ENCODE measurements at regions not wholly inside any gene's neighbourhood (a gene's known extent, or its start where the extent isn't known, plus 50 kb on each side); places are given as distances from the start of the nearest gene placed in this dataset.
A peak's percentile ranks its signal among the peaks of the same experiment; 100 is the strongest.

GRCh38 chr15:72858205-72858604 lies 74.6 kb upstream of the ADPGK start:
- H2BK5ac ChIP-seq (ENCODE audit: low read length) = no peak overlapping the region
- H2BK12ac ChIP-seq (ENCODE audit: low read length) = no peak overlapping the region
- no peak overlapping the region for H2AFZ ChIP-seq (ENCODE audit: low read length)
- H3K4me3 ChIP-seq (ENCODE audit: low read length in 2 of 2) = no peak overlapping the region
- H3K79me1 ChIP-seq (ENCODE audit: low read depth, low read length) = no peaks in the 10 kb centered on the region
- WGBS, 2 donors (ENCODE audit: extremely low coverage in 2 of 2, insufficient read length in 2 of 2, insufficient replicate concordance in 1 of 2) = no CpG with 5 or more reads among the region's 2 CpGs
- no peak overlapping the region for H2BK15ac ChIP-seq (ENCODE audit: low read length)
- H2BK120ac ChIP-seq (ENCODE audit: low read depth, low read length) = no peak overlapping the region
- no peak for DNase-seq (ENCODE audit: low spot score)
- no peak overlapping the region for H2AK5ac ChIP-seq (ENCODE audit: low read depth, low read length)
- no peak overlapping the region for H4K8ac ChIP-seq (ENCODE audit: low read depth, low read length)
- no peak overlapping the region for H3K14ac ChIP-seq (ENCODE audit: low read length)
- no peaks in the 10 kb centered on the region for H3K36me3 ChIP-seq (replicated peaks in 1 of 2; ENCODE audit: control insufficient read depth in 2 of 2, insufficient read depth in 2 of 2, low read length in 2 of 2)
- H3K18ac ChIP-seq (ENCODE audit: low read length) = no peak overlapping the region
- no peaks in the 10 kb centered on the region for H3K9me3 ChIP-seq (replicated peaks in 1 of 2; ENCODE audit: control insufficient read depth in 2 of 2, insufficient read depth in 1 of 2, low read depth in 1 of 2, low read length in 2 of 2)
- H3K27ac ChIP-seq (replicated peaks; ENCODE audit: low read length) = no peak overlapping the region
- no peak overlapping the region for H3K4ac ChIP-seq (ENCODE audit: low read length)
- no peak overlapping the region for H3K23ac ChIP-seq (ENCODE audit: low read depth, low read length, poor library complexity)
- no peak overlapping the region for H4K91ac ChIP-seq (ENCODE audit: low read depth, low read length, poor library complexity)
- peaks cover 0 to 5% (median 0%) of the 10 kb centered on the region in 3 experiments for H3K27me3 ChIP-seq (ENCODE audit: control insufficient read depth in 3 of 3, insufficient read depth in 3 of 3, low read depth in 1 of 3, low read length in 3 of 3)
- H3K4me1 ChIP-seq (ENCODE audit: control insufficient read depth in 2 of 2, insufficient read depth in 1 of 2, low read depth in 1 of 2, low read length in 2 of 2) = no peaks in the 10 kb centered on the region
- H3K9ac ChIP-seq (ENCODE audit: low read depth, low read length, poor library complexity) = no peak overlapping the region
- no peak overlapping the region for H3K4me2 ChIP-seq (ENCODE audit: insufficient read depth, low read length, poor library complexity, severe bottlenecking)

DNA sequence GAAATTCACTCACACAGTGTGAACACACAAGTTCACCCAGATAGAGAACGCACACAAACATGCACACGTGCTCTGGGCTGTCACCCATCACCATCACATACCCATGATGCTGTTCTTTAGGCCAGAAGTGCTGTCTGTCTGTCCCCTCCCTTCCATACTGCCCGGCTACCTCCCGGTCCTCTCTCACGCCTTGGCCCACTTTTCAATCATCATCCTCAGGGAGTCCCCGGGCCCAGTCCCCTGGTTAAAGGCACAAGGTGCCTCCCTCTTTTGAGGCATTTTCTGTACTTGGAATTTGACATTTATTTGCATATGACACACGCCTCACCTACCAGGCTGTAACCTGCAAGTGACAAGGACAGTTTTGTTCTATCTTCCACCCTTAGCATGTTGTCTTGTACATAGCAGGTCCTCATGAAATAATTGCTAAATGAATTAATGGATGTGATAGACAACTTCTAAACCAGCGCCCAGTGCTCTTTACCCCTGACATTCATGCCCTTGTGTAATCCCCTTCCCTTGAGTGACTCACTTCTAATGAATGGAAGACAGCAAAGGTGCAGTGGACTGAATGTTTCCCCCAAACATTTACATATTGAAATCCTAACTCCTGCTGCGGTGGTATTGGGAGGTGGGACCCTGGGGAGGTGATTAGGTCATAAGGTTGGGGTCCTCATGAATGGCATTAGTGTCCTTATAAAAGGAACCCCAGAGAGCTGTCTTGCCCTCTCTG lies 73.9 kb upstream of the ADPGK start:
- Histone ChIP-seq H3K4me1 (ENCODE audit: control insufficient read depth in 2 of 2, insufficient read depth in 1 of 2, low read depth in 1 of 2, low read length in 2 of 2) (no peaks in the 10 kb centered on the region), H2BK120ac (ENCODE audit: low read depth, low read length) (no peak overlapping the region), H3K18ac (ENCODE audit: low read length) (no peak overlapping the region), H2AK5ac (ENCODE audit: low read depth, low read length) (no peak overlapping the region), H2AFZ (ENCODE audit: low read length) (no peak overlapping the region), H3K4me2 (ENCODE audit: insufficient read depth, low read length, poor library complexity, severe bottlenecking) (no peak overlapping the region), H3K9me3 (replicated peaks in 1 of 2; ENCODE audit: control insufficient read depth in 2 of 2, insufficient read depth in 1 of 2, low read depth in 1 of 2, low read length in 2 of 2) (no peaks in the 10 kb centered on the region), H3K4me3 (ENCODE audit: low read length in 2 of 2) (no peak overlapping the region), H2BK5ac (ENCODE audit: low read length) (no peak overlapping the region), H3K27ac (replicated peaks; ENCODE audit: low read length) (no peak overlapping the region), H3K27me3 (ENCODE audit: control insufficient read depth in 3 of 3, insufficient read depth in 3 of 3, low read depth in 1 of 3, low read length in 3 of 3) (peaks cover 0 to 5% (median 0%) of the 10 kb centered on the region in 3 experiments), H3K14ac (ENCODE audit: low read length) (no peak overlapping the region), H3K79me1 (ENCODE audit: low read depth, low read length) (no peaks in the 10 kb centered on the region), H2BK12ac (ENCODE audit: low read length) (no peak overlapping the region), H4K91ac (ENCODE audit: low read depth, low read length, poor library complexity) (no peak overlapping the region), H3K23ac (ENCODE audit: low read depth, low read length, poor library complexity) (no peak overlapping the region), H2BK15ac (ENCODE audit: low read length) (no peak overlapping the region), H4K8ac (ENCODE audit: low read depth, low read length) (no peak overlapping the region), H3K36me3 (replicated peaks in 1 of 2; ENCODE audit: control insufficient read depth in 2 of 2, insufficient read depth in 2 of 2, low read length in 2 of 2) (no peaks in the 10 kb centered on the region), H3K9ac (ENCODE audit: low read depth, low read length, poor library complexity) (no peak overlapping the region), H3K4ac (ENCODE audit: low read length) (no peak overlapping the region)
- no CpG with 5 or more reads among the region's 9 CpGs for WGBS, 2 donors (ENCODE audit: extremely low coverage in 2 of 2, insufficient read length in 2 of 2, insufficient replicate concordance in 1 of 2)
- DNase-seq (ENCODE audit: low spot score) = no peak

DNA sequence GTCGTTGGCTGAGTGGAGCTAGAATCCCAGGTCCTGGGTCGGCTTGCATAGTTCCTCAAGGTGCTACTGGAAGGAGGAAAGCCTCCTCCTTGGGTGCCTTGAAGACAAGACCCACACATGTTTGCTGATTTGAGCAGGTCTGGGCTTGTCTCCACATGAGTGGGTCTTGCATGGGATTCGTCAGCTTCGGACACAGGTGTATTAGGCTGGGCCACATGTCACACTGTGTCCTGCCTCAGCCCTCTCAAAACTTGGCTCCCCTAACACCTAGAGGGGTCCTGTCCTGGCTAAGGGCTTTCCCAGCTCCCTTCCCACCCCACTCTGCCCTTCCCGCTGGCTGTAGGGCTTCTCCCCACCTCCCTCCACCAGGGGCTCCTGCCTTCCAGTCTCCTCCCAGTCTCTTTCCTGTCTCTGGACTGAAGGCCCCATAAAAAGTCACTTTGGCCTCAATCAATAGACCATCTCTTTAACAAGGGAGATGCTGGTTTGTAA lies 73.0 kb upstream of the ADPGK start:
- Histone ChIP-seq H3K9ac (ENCODE audit: low read depth, low read length, poor library complexity) (no peak overlapping the region), H3K9me3 (replicated peaks in 1 of 2; ENCODE audit: control insufficient read depth in 2 of 2, insufficient read depth in 1 of 2, low read depth in 1 of 2, low read length in 2 of 2) (no peaks in the 10 kb centered on the region), H2BK5ac (ENCODE audit: low read length) (no peak overlapping the region), H3K14ac (ENCODE audit: low read length) (no peak overlapping the region), H3K23ac (ENCODE audit: low read depth, low read length, poor library complexity) (no peak overlapping the region), H4K91ac (ENCODE audit: low read depth, low read length, poor library complexity) (no peak overlapping the region), H3K4me3 (ENCODE audit: low read length in 2 of 2) (no peak overlapping the region), H4K8ac (ENCODE audit: low read depth, low read length) (no peak overlapping the region), H3K36me3 (replicated peaks in 1 of 2; ENCODE audit: control insufficient read depth in 2 of 2, insufficient read depth in 2 of 2, low read length in 2 of 2) (no peaks in the 10 kb centered on the region), H3K27me3 (ENCODE audit: control insufficient read depth in 3 of 3, insufficient read depth in 3 of 3, low read depth in 1 of 3, low read length in 3 of 3) (peaks cover 0 to 4% (median 0%) of the 10 kb centered on the region in 3 experiments), H3K4me1 (ENCODE audit: control insufficient read depth in 2 of 2, insufficient read depth in 1 of 2, low read depth in 1 of 2, low read length in 2 of 2) (no peaks in the 10 kb centered on the region), H2AFZ (ENCODE audit: low read length) (peak overlapping the region; percentile 20), H3K4ac (ENCODE audit: low read length) (no peak overlapping the region), H2AK5ac (ENCODE audit: low read depth, low read length) (no peak overlapping the region), H3K79me1 (ENCODE audit: low read depth, low read length) (no peaks in the 10 kb centered on the region), H2BK15ac (ENCODE audit: low read length) (no peak overlapping the region), H2BK120ac (ENCODE audit: low read depth, low read length) (no peak overlapping the region), H3K18ac (ENCODE audit: low read length) (no peak overlapping the region), H3K27ac (replicated peaks; ENCODE audit: low read length) (no peak overlapping the region), H3K4me2 (ENCODE audit: insufficient read depth, low read length, poor library complexity, severe bottlenecking) (no peak overlapping the region), H2BK12ac (ENCODE audit: low read length) (no peak overlapping the region)
- no CpG with 5 or more reads among the region's 5 CpGs for WGBS, 2 donors (ENCODE audit: extremely low coverage in 2 of 2, insufficient read length in 2 of 2, insufficient replicate concordance in 1 of 2)
- DNase-seq (ENCODE audit: low spot score) = no peak

GRCh38 chr15:72855791-72856190 lies 72.2 kb upstream of the ADPGK start:
- Histone ChIP-seq H2AFZ (ENCODE audit: low read length) (no peak overlapping the region), H3K27me3 (ENCODE audit: control insufficient read depth in 3 of 3, insufficient read depth in 3 of 3, low read depth in 1 of 3, low read length in 3 of 3) (peaks cover 0 to 2% (median 0%) of the 10 kb centered on the region in 3 experiments), H3K23ac (ENCODE audit: low read depth, low read length, poor library complexity) (no peak overlapping the region), H2BK120ac (ENCODE audit: low read depth, low read length) (no peak overlapping the region), H3K14ac (ENCODE audit: low read length) (no peak overlapping the region), H2BK12ac (ENCODE audit: low read length) (no peak overlapping the region), H3K18ac (ENCODE audit: low read length) (peak overlapping the region; percentile 6), H3K27ac (replicated peaks; ENCODE audit: low read length) (no peak overlapping the region), H3K9ac (ENCODE audit: low read depth, low read length, poor library complexity) (no peak overlapping the region), H2AK5ac (ENCODE audit: low read depth, low read length) (peak overlapping the region; percentile 22), H3K9me3 (replicated peaks in 1 of 2; ENCODE audit: control insufficient read depth in 2 of 2, insufficient read depth in 1 of 2, low read depth in 1 of 2, low read length in 2 of 2) (no peaks in the 10 kb centered on the region), H3K4me3 (ENCODE audit: low read length in 2 of 2) (no peak overlapping the region), H3K79me1 (ENCODE audit: low read depth, low read length) (no peaks in the 10 kb centered on the region), H2BK15ac (ENCODE audit: low read length) (no peak overlapping the region), H4K8ac (ENCODE audit: low read depth, low read length) (no peak overlapping the region), H3K4ac (ENCODE audit: low read length) (no peak overlapping the region), H4K91ac (ENCODE audit: low read depth, low read length, poor library complexity) (no peak overlapping the region), H3K4me1 (ENCODE audit: control insufficient read depth in 2 of 2, insufficient read depth in 1 of 2, low read depth in 1 of 2, low read length in 2 of 2) (peaks cover 0 to 2% of the 10 kb centered on the region in 2 donors), H3K4me2 (ENCODE audit: insufficient read depth, low read length, poor library complexity, severe bottlenecking) (no peak overlapping the region), H2BK5ac (ENCODE audit: low read length) (no peak overlapping the region), H3K36me3 (replicated peaks in 1 of 2; ENCODE audit: control insufficient read depth in 2 of 2, insufficient read depth in 2 of 2, low read length in 2 of 2) (no peaks in the 10 kb centered on the region)
- no CpG with 5 or more reads among the region's 3 CpGs for WGBS, 2 donors (ENCODE audit: extremely low coverage in 2 of 2, insufficient read length in 2 of 2, insufficient replicate concordance in 1 of 2)
- DNase-seq (ENCODE audit: low spot score) = no peak

Measured in neuronal stem cell (in vitro differentiated cells).